ENCODE measurements at regions not wholly inside any gene's neighbourhood (a gene's known extent, or its start where the extent isn't known, plus 50 kb on each side); places are given as distances from the start of the nearest gene placed in this dataset.

DNA sequence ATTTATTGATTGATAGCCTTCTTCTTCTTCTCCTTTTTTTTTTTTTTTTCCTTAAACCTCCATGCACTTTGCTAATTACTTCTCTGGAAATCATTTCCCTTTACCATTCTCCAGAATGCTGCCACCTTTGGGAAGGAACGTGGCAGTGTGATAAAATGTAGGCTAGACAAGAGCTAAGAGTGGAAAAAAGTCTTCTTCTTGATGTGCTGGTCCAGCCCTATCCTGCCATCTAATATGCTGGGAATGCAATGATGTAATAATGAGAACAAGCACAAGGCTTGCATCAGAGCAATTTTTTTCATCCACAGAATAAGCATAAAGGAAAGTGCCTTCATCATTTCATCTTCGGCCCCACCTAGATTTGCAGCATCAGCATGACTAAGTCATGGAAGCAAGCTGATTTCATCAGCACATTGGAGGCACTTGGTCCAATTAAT is 128.7 kb upstream of the ZFHX3 start:
- no peak overlapping the region for H3K27ac ChIP-seq
- no peak for TF ChIP-seq ZFX (IDR thresholded peaks at IDR 0.05)
- TF ChIP-seq, protein P1, sequence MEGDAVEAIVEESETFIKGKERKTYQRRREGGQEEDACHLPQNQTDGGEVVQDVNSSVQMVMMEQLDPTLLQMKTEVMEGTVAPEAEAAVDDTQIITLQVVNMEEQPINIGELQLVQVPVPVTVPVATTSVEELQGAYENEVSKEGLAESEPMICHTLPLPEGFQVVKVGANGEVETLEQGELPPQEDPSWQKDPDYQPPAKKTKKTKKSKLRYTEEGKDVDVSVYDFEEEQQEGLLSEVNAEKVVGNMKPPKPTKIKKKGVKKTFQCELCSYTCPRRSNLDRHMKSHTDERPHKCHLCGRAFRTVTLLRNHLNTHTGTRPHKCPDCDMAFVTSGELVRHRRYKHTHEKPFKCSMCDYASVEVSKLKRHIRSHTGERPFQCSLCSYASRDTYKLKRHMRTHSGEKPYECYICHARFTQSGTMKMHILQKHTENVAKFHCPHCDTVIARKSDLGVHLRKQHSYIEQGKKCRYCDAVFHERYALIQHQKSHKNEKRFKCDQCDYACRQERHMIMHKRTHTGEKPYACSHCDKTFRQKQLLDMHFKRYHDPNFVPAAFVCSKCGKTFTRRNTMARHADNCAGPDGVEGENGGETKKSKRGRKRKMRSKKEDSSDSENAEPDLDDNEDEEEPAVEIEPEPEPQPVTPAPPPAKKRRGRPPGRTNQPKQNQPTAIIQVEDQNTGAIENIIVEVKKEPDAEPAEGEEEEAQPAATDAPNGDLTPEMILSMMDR (conservative IDR thresholded peaks at IDR 0.05), result peak; percentile 30

- peak overlapping the region; percentile 70 for H3K27ac ChIP-seq
- TF ChIP-seq, protein P1 (conservative IDR thresholded peaks at IDR 0.05), result peak; percentile 30
- no peak for TF ChIP-seq ZFX (IDR thresholded peaks at IDR 0.05)
Measured at GRCh38 chr16:73172973-73173709, 125.2 kb upstream of the ZFHX3 start.

GRCh38 chr16:73172241-73172972 is 124.5 kb upstream of the ZFHX3 start:
- peak overlapping the region; percentile 70 for H3K27ac ChIP-seq
- no peak for TF ChIP-seq ZFX (IDR thresholded peaks at IDR 0.05)
- TF ChIP-seq, protein P1 (conservative IDR thresholded peaks at IDR 0.05), result peak; percentile 49

DNA sequence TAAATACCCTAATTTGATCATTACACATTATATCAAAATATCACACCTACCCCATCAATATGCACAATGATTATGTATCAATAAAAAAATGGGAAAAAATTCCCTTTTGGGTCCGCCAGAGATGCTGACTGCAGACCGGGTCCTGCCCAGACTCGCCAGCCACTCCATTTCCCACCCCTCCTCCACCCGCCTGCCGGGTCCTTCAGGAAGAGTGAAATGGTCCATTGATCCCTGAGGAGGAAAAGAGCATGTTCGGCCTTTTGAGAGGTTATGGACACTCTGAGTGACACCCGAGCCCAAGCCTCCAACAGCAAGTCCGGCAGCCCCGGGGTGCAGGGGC is 123.9 kb upstream of the ZFHX3 start:
- peak overlapping the region; percentile 70 for H3K27ac ChIP-seq
- TF ChIP-seq, protein P1 (conservative IDR thresholded peaks at IDR 0.05), result no peak
- TF ChIP-seq ZFX (IDR thresholded peaks at IDR 0.05), result no peak

- TF ChIP-seq ZFX (IDR thresholded peaks at IDR 0.05), result no peak
- TF ChIP-seq, protein P1 (conservative IDR thresholded peaks at IDR 0.05), result no peak
- H3K27ac ChIP-seq, result peak overlapping the region; percentile 70; the same call in 1 of the 2 replicates
Measured at GRCh38 chr16:73171380-73171779, 123.5 kb upstream of the ZFHX3 start.

GRCh38 chr16:73170612-73171038 is 122.7 kb upstream of the ZFHX3 start:
- peak overlapping the region; percentile 70; the same call in 1 of the 2 replicates for H3K27ac ChIP-seq
- TF ChIP-seq, protein P1 (conservative IDR thresholded peaks at IDR 0.05), result no peak
- TF ChIP-seq ZFX (IDR thresholded peaks at IDR 0.05), result no peak

DNA sequence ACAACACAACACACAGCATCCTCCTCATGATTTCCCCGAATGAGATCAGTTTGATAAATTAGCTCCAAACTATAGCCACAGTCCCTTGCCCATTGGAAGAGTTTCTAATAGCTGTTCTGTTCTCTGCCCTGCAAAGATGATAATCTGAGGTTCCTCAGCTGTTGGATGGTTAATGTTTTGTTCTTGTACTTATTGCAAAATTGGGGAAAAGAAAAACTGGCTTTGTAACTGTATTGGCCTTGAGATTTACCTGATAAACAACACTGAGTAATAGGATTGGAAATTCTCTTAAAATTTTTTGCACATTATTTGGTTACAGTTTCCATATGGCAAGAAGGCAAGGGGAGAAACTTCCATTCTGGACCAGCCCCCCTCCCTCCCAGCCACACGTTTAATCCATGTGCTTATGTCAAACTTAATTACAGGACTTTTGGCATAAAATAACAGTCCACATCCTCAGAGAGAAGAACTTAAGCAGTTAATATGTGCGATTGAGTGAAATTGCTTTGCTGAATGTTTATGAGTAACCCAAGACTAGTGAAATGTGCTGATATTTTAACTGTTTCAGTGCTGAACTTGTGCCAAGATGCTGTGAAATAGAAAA is 119.1 kb upstream of the ZFHX3 start:
- H3K27ac ChIP-seq, result no peak overlapping the region

More for the DNA sequence above, 119.1 kb upstream of the ZFHX3 start:
- TF ChIP-seq, protein P1 (conservative IDR thresholded peaks at IDR 0.05), result no peak
- TF ChIP-seq ZFX (IDR thresholded peaks at IDR 0.05), result no peak

All from C4-2B (cell line).